HG03064 (cell line): ENCODE measurements at regions not wholly inside any gene's neighbourhood (a gene's known extent, or its start where the extent isn't known, plus 50 kb on each side); places are given as distances from the start of the nearest gene placed in this dataset.

Source experiments
- ATAC-seq: cut with Tn5 transposase; IDR thresholded peaks from one replicate; pipeline ENCODE4 v1.9.1; 2021; ENCODE audit warnings: low read depth; ENCODE audit not compliant: unreplicated experiment

DNA sequence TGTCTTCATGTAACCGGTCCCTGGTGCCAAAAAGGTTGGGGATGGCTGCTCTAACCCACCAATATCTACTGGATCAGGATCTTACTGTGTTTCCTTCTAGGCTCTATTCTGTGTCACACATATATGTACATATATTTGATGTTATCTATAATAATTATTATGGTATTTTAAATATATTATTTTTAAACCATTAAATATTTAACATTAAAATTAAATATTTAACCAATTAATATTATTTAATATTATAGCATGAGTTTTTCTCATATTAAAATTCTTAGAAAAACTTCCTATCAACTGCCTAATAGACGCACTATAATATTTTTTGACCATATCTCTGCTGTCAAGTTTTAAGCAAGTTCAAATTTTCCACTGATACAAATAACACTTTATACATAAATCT, 196.9 kb upstream of the PLET1 start:
- ATAC-seq, result no peak

DNA sequence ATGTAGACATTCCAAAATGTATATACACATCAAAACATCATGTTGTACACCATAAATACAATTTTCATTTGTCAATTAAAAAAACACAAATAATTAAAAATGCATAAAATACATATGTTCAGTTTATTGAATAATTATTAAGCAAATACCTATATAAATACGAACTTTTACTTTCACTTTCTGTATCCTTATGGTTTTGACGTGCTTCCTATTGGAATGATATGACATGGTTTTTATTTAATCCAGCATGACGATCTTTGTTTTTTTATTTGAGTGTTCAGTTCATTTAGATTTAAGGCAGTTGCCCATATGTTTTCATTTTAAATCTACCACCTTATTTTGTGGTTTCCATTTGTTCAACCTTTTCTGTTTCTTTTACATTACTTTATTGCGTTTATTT, 198.3 kb upstream of the PLET1 start:
- ATAC-seq, result no peak

DNA sequence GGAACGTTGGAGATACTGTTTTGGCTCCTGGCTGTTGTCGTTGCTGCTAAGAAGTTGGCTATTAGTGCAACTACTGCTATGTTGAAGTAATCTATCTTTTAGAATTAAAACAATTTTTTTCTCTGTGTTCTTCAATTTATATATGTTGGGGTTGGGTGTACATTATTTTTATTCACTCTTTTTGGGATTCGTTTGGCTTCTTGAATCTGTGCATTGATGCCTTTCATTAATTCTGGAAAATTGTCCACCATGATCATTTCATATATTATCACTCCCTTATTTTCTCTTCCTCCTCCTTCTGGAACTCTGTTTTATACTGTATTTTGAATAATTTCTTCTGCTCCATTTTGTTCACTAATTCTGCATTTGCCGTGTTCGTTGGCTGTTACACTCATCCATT, 199.5 kb upstream of the PLET1 start:
- ATAC-seq, result no peak

DNA sequence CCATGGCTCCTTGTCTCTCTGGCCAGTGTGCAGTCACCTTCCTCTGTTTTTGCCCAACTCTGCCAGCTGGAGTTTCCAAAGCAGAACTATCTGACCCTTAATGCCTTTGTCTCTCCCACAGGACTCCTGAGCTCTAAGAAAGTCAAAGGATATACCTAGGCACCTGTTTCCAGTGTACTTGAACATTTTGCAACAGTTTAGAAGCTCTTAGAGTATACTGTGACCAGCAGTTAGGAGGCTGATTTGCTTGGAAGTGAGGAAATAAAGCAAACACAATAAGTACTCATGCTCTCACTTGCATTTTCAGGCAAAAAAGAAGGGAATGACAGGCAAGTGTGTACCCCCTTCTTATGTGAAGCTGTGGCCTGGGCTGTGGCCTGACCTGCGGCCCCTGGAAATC, 204.3 kb upstream of the PLET1 start:
- ATAC-seq, result no peak

DNA sequence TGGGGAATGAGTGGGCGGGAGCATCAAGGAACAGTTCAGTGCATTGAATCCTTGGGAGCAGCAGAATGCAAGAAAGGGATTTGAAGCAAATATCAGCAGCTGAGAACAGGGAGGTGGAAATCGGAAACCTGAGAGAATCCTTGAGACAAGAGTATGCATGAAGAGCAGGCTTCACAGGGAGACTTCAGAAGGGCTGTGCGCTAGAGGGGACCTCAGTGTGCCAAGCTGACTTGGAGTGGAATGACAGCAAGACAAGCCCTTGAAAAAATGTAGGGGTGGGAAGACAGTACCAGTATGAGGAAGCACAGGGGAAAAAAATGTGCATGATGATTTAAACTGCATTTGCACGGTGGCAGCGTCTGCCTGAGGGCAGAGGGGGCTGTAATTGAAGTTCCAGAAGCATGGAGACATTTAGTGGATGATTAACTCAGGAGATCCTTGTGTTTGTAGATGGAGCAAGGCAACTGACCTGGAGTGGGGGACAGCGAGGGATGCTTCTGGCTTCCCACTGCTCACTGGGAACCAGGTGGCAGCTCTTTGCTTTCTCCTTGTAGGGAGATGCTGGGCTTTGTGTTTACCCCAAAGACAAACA, 204.9 kb upstream of the PLET1 start:
- no peak for ATAC-seq

DNA sequence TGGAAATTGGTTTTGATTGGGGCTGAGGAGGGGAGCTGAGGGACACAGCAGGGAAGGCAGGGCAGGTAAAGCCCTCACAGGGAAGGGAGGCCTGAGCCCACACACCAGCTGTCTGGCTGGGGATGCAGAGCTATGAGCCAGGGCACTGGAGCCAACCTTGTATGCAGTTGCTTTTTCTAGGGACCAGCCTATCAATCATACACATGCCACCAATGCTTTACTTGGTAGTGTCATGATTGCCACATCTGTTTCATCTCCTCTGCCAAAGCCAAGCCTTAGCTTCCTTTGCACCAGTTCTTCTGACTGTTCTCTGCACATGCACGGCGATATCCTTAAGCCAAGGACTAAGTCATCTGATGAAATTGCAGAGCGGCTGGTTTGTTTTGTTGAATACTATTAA, 207.1 kb upstream of the PLET1 start:
- ATAC-seq, result no peak

DNA sequence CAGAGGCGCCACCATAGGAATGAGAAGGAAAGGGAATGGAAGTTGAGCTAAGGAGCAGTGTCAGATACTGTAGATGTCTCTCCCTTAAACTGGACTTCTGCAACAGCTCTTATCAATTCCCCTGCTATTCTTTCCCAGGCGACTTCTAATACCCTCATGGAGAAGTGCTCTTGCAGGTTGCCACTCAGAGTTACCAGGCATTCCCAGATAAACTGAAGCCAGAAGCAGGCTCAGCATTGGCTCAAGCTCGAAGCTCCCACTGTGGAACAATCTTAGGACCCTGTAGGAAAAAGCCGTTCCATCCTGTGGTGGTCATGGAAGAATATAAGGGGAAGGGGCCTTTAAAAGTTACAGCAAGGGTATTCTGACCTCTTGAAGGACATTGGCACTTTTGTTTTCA, 208.7 kb upstream of the PLET1 start:
- no peak for ATAC-seq

DNA sequence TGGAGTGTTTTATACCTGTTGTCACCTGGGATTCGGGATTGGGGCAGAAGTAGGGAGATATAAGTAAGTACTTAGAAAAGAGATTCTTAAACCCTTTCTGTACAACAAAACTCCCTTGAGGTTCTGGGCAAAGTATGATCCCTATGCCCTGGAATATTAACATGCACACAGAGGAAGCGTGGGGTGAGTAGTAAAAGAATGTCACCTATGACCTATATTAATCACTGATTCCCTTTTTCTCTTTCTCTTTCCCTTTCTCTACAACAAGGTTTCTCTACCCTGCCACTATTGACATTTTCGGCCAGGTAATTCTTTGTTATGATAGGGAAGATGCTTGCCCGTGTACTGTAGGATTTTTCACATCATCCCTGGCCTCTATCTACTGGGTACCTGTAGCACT, 209.7 kb upstream of the PLET1 start:
- no peak for ATAC-seq

DNA sequence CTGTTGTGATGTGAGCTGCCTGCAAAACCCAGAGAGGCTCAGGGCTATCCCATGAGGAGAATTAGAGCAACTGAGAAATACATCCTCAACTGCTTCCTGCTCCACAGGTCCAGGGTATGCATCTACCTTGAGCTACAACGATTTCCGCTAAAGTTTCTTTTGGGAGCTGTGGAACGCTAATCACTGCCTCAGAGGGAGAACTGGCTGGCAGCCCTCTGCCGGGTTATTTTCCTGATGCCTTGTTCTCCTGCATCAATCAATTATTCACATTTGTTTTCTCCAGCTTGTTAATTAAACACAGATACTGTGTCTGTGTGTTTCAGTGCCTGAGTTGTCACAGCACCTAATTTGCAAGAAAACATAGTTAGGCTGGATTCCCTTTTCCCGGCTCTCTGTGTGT, 211.1 kb upstream of the PLET1 start:
- no peak for ATAC-seq

DNA sequence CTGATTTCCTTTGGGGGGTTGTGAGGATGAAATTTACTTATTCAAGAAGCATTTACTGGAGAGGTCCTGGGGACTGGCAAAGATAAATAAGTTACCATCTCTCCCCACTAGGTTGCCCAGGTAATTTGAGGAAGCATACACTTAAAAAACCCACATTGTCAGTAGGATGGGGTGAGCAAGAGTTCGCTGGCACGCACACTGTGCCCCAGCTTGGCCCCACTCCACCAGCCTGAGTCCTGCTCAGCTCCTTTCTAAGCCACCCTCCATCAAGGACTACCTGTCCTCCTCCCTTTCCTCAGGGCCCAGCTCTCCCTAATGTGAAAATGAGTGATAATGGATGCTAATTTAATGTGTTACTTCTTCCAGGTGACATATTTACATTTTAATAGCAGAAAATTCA, 216.5 kb upstream of the PLET1 start:
- ATAC-seq, result no peak

DNA sequence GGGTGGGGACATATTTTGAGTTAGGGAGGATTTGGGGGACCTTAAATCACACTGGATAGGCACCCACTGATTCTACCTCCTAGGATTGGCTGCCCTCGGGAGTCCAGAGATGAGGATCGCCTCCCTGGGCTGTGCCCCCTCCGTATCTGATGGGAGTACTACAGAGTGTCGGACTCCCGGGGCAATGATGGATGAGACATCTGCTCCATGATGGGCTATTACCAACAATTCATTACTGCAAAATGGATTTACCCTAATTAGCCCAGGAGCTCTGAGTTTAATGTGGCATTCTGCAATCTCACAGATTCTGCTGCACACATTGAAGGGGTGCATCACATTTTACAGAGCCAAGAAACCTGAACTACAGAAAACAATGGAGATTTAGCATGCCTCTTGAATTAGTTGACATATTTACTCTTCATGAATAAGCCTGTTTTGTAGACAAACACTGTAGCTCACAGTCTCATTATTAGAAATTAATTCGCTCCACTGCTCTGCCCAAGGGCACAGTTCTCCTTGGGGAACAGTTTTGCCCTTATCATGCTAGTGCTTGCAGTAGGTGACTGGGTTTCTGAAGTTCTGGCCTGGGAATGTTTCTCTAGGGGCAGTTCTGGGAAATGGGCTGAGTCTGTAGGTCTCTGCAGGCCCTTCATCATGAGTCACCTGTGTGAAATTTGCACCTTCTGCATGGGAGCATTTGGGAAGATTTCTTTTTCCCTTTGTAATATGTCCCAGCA, 217.1 kb upstream of the PLET1 start:
- ATAC-seq, result no peak

DNA sequence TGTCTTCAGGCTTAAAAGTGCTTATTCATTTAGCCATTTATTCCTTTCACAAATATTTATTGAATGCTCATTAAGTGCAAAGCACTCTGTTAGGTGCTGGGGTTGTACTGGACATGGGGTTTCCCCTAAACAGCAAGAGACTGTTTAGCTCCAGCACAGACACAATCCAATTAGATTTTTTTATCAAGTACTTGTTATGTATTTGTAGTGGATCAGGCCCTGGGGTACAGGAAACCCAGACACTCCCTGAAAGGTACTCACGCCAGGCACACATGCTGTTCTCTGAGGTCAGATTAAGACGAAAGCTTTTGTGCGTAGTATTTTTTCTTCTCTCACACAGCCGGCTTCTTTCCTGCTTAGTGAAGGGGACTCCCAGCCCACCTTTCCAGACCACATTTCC, 218.1 kb upstream of the PLET1 start:
- ATAC-seq, result no peak

DNA sequence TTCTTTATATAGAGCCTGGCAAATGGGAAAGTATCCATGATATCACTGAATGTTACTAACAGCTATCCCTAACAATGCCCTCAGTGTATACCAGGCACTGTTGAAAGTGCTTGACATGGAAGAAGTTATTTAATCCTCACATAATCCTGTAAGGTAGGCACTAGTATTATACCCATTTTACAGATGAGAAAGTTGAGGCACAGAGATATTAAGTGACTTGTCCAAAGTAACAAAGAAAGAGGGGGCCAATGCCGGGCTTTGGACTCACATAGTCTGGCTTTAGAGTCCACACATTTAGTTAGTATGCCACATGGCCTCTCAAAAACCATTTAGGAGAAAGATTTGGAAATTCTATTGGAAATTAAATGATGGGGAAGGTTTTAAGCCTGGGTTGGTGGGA, 220.8 kb upstream of the PLET1 start:
- ATAC-seq, result no peak

DNA sequence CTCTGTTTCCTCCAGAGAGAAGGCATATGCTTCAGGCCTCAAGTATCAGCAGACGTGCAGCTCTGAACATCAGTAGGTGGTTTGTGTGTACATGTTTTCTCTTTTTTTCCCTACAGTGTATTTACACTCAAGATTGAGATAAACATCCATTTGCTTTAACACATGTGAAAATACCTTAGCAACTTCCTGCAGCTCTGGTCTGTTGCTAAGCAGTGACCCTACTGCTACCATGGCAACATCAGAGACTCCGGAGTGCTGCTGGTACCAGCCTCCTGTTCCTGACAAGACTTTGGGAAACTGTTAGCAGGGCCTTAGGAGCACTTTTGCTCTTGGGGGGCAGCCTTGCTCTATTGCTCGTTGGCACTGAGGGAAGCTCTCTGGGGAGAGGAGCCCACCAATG, 221.2 kb upstream of the PLET1 start:
- ATAC-seq, result no peak

DNA sequence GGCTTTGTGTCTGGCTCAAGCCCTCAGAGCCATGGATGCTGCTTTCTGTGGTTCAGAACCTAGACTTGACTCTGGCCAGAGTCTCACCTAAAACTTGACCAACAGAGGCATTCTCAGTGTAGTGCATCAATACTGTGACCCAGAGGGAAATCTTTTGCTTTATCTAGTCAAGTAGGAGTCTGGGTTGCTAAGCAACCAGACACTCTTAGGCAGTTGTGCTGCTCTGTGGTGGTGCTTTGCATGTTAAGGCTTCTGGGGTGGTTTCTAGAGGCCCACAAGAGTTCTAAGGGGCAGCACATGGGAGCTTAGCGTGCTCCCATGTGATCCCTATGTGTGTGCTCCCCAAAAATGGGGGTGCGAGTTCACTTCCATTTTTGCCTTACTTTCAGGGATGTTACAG, 224.6 kb upstream of the PLET1 start:
- ATAC-seq, result no peak

DNA sequence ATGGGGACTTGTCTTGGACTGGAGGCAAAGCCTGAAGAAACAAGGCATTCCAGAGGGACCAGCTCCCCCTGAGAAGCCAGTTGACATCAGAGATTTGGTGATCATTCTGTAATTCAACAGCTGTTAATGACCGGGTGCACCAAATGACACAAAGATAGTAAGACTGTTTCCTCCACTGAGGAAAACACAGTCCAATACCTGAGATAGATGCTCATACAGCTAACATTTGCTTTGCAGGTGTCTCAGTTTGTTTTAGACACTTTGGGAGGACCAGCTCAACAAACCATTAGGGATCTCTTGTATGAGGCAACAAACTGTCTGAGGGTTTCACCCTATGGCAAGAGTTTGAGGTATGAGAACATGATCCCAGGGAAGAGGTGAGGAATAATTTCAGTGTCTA, 237.2 kb upstream of the PLET1 start:
- no peak for ATAC-seq

DNA sequence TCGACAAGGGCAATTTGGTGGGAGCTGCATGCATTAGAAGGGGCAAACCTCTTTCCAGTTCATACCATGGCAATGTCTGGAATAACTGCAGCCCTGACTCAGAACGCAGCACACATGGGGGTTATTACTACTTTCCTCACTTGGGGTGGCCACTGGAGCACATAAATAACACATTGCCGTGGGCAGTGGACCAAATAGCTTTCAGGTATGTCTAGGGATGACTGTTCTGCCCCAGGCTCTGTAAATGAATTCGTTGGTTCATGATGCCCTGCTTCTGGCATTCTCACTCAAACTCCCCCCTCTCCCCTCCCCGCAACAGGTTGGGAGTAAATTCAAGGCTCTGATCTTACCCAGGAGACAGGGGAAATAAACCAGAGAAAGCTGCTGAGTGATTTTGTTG, 238.0 kb upstream of the PLET1 start:
- no peak for ATAC-seq

DNA sequence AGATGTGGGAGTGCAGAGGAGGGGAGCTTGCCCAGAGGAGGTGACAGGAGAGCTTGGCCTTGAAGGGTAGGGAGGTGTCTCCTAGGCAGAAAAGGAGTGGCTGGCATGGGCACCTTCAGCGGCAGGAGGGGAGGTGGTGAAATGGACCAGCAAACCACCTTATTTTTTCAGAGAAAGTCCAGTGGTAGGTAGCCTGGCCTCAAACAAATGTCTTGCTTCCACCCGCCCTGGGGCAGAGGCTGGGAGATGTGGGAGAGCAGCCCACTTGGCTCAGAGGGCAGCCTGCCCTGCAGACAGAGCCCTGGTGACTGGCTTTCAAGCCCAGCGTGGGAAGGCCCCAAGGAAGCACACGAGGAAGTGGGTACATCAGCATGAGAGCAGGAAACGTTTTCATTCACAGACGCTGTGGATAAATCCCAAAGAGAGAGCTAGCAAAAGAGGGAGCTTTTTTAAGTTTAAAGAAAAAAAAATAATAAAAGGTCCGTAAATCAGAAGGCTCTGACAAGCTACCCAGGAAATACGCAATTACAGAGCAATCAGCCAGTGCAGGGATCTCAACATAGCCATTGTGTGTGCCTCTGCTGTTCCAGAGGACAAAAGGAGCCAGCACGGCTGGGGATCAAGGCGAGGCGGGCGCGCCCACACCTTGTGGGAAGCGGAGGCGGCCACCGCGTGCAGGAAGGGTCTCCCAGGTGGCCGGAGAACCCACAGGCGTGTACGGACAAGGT, 238.7 kb upstream of the PLET1 start:
- no peak for ATAC-seq

DNA sequence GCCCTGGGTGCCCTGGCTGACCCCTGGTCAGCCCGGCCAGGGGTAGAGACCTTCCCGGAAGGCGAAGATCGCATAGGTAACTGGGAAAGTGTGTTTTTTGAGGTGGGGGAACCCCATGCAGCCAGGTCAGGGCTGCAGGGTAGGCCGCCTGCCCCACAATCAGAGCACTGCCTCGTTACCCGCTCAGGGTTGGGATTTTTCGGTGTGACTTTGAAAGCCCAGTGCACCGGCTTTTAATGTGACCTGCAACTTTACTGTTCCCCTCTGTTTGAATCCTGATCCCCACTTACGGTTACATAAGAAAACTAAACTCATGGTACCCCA, 239.2 kb upstream of the PLET1 start:
- ATAC-seq, result no peak

DNA sequence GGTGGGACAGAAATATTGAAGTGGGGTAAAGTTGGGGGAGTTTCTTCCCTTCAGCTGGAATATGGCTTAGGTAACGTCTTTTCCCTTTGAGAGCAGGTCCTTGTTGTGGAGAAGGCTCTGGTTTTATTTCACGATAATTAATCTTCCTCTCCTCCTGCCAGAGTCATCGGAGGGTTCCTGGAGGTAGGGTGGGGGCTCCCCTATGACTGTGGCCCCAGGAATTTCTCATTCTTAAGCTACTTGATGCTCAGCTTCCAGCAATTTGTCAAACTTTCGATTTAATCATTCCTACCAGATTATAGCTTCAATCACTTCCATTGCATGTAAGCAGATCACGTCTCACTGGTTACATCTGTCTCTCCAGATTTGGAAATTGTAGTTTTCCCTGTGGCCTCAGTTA, 242.8 kb upstream of the PLET1 start:
- ATAC-seq, result no peak

DNA sequence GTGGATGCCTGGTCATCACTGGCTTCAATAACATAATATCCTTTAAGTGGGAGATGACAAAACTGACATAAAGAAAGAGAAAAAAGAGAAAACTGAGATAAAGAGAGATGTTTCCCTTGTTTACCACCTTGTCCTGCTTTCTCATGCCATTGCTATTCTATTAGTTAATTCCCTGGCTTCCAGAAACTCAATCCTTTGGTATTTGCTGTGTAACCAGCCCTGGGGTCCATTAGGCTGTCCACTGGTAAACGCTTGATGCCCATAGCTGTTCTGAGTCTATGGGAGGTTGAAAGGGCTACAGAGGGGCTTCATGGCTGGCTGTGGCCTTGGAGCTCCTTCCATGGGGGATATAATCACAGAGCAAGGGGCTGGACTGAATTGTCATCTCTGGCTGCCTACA, 243.4 kb upstream of the PLET1 start:
- ATAC-seq, result no peak

DNA sequence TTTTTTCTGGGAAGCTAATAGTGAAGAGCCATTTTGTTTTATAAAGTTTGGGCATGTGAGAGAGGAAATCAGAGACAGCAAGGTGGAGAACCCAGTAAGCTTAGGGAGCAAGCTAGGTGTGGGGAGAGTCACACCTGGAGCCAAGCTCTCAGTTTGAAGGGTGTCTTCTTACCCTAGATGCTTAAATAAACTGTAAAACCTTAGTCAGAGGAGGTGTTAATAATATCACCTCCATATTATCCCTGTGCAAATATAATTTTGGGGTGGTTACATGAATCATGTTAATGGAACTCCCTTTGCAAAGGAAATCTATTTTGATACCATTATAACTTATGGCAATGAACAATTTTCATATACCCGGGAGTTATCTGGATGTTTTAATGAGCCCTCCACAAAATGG, 246.2 kb upstream of the PLET1 start:
- no peak for ATAC-seq
